PC-3 (cell line): ENCODE measurements at regions not wholly inside any gene's neighbourhood (a gene's known extent, or its start where the extent isn't known, plus 50 kb on each side); places are given as distances from the start of the nearest gene placed in this dataset.

Experiments
- ATAC-seq: fragments of 200-7000 bp; cut with Tn5 transposase; 2 replicates; pipeline ENCODE4 v1.9.1; 2020; ENCODE audit warnings: mild to moderate bottlenecking, moderate library complexity
- BruUV-seq: library from RNA; stranded (reverse); fragments of 400-500 nt; replicated peaks from 2 replicates; lab custom pipeline; 2021; lab: Mats Ljungman, UMichigan
- CTCF ChIA-PET: fragments of 300-600 bp; sonication (Branson Sonifier 250); formaldehyde crosslinking; loops from one replicate; lab custom pipeline; 2022; ENCODE audit warnings: antibody characterized with exemption; lab: Charles Lee
- POLR2A ChIA-PET: fragments of 300-600 bp; sonication (Branson Sonifier 250); formaldehyde crosslinking; loops from one replicate; lab custom pipeline; 2022; ENCODE audit warnings: antibody characterized with exemption; ENCODE audit not compliant: unreplicated experiment; lab: Charles Lee
- DNase-seq: peaks from one replicate; pipeline ENCODE4 v3.0.0-alpha.2; 2015
- H2AFZ ChIP-seq: fragments of 300-600 bp; sonication (generic); 2 replicates; pipeline ENCODE4 v1.6.0; 2016; ENCODE audit warnings: antibody characterized with exemption, low read length
- H3F3A ChIP-seq: fragments of 300-600 bp; sonication (generic); one replicate; pipeline ENCODE4 v1.6.0; 2017; ENCODE audit warnings: antibody characterized with exemption, low read length, control low read depth, mild to moderate bottlenecking; ENCODE audit not compliant: unreplicated experiment
- H3K27ac ChIP-seq: fragments of 300-600 bp; sonication (generic); 2 replicates; pipeline ENCODE4 v1.5.1; 2016; ENCODE audit warnings: mild to moderate bottlenecking, low read length
- H3K27me3 ChIP-seq: fragments of 300-600 bp; sonication (generic); 2 replicates; pipeline ENCODE4 v1.6.1; 2016; ENCODE audit warnings: low read length, mixed read lengths
- H3K36me3 ChIP-seq: fragments of 300-600 bp; sonication (generic); 2 replicates; pipeline ENCODE4 v1.6.1; 2016; ENCODE audit warnings: low read depth, mixed run types, low read length, mixed read lengths
- H3K4me1 ChIP-seq: fragments of 300-600 bp; sonication (generic); 2 replicates; pipeline ENCODE4 v1.5.1; 2016; ENCODE audit warnings: low read length; ENCODE audit not compliant: insufficient read depth
- H3K4me2 ChIP-seq: fragments of 300-600 bp; sonication (generic); 2 replicates; pipeline ENCODE4 v1.6.0; 2016; ENCODE audit warnings: low read length
- H3K4me3 ChIP-seq: fragments of 300-600 bp; sonication (generic); 2 replicates; pipeline ENCODE4 v1.5.1; 2016; ENCODE audit warnings: mild to moderate bottlenecking, low read length, mixed read lengths
- H3K79me2 ChIP-seq: fragments of 300-600 bp; sonication (generic); 2 replicates; pipeline ENCODE4 v1.6.1; 2017; ENCODE audit warnings: low read length, mixed read lengths
- H3K9ac ChIP-seq: fragments of 300-600 bp; sonication (generic); 2 replicates; pipeline ENCODE4 v1.6.0; 2016; ENCODE audit warnings: mild to moderate bottlenecking, low read length
- H3K9me2 ChIP-seq: fragments of 300-600 bp; sonication (generic); replicated peaks from 2 replicates; pipeline ENCODE4 v1.6.1; 2016; ENCODE audit warnings: mixed run types, low read length, mixed read lengths
- H3K9me3 ChIP-seq: fragments of 300-600 bp; sonication (generic); 2 replicates; pipeline ENCODE4 v1.6.1; 2016; ENCODE audit warnings: low read length, mixed read lengths
- H4K20me1 ChIP-seq: fragments of 300-600 bp; sonication (generic); 2 replicates; pipeline ENCODE4 v1.6.1; 2016; ENCODE audit warnings: low read length, mixed read lengths
- EZH2 ChIP-seq: fragments of 300-600 bp; sonication (generic); IDR thresholded peaks from one replicate; pipeline ENCODE4 v1.6.1; 2017; ENCODE audit warnings: antibody characterized with exemption, mild to moderate bottlenecking, low read length; ENCODE audit not compliant: unreplicated experiment
- EZH2phosphoT487 ChIP-seq: fragments of 300-600 bp; sonication (generic); IDR thresholded peaks from 2 replicates; pipeline ENCODE4 v1.6.1; 2018; ENCODE audit warnings: mild to moderate bottlenecking, antibody characterized with exemption, low read length, borderline replicate concordance
- intact Hi-C: fragments of 100-400 bp; cut with micrococcal nuclease; formaldehyde crosslinking; loops from 2 replicates; pipeline ENCODE4 v1.9.0; 2023
- TF ChIP-seq, protein P1 (sequence below): fragments of 300-600 bp; sonication (generic); conservative IDR thresholded peaks from 2 replicates; pipeline ENCODE4 v1.5.1; 2017; ENCODE audit warnings: antibody characterized with exemption, low read depth, mild to moderate bottlenecking, low read length

DNA sequence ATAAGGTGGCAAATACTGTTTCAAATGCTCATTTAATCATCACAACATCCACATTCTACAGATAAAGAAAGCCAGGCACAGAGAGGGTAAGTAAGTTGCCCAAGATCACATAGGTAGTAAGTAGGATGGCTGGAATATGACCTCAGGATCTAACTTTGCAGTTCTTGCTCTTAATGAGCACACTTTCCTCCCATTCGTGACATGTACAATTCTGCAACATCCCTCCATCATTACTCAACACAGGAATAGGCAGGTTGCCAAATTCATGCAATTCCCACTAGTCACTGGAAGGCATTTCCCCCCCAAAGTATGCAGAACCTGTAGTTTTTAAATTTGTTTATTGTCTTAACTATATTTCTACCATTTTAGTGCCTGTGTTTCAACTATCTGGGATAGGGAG, 109.2 kb downstream of the OLFM4 start:
- Histone ChIP-seq H3K9me3 (no peaks in the 10 kb centered on the region), H3K27me3 (no peaks in the 10 kb centered on the region), H3K4me3 (no peak overlapping the region), H3K79me2 (no peaks in the 10 kb centered on the region), H3K4me2 (no peak overlapping the region), H3K4me1 (no peaks in the 10 kb centered on the region), H3K27ac (no peak overlapping the region), H3F3A (no peaks in the 10 kb centered on the region), H2AFZ (no peak overlapping the region), H3K9ac (no peak overlapping the region), H4K20me1 (no peaks in the 10 kb centered on the region), H3K36me3 (no peaks in the 10 kb centered on the region), H3K9me2 (no peaks in the 10 kb centered on the region)
- ATAC-seq (no peak), DNase-seq (peak; percentile 4)
- POLR2A ChIA-PET: no interaction called here
- CTCF ChIA-PET: no interaction called here
- TF ChIP-seq EZH2phosphoT487 (no peak), EZH2 (no peak)
- TF ChIP-seq, protein P1, sequence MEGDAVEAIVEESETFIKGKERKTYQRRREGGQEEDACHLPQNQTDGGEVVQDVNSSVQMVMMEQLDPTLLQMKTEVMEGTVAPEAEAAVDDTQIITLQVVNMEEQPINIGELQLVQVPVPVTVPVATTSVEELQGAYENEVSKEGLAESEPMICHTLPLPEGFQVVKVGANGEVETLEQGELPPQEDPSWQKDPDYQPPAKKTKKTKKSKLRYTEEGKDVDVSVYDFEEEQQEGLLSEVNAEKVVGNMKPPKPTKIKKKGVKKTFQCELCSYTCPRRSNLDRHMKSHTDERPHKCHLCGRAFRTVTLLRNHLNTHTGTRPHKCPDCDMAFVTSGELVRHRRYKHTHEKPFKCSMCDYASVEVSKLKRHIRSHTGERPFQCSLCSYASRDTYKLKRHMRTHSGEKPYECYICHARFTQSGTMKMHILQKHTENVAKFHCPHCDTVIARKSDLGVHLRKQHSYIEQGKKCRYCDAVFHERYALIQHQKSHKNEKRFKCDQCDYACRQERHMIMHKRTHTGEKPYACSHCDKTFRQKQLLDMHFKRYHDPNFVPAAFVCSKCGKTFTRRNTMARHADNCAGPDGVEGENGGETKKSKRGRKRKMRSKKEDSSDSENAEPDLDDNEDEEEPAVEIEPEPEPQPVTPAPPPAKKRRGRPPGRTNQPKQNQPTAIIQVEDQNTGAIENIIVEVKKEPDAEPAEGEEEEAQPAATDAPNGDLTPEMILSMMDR: no peak
- intact Hi-C loops: no loop called here
- no TSS peak for BruUV-seq

DNA sequence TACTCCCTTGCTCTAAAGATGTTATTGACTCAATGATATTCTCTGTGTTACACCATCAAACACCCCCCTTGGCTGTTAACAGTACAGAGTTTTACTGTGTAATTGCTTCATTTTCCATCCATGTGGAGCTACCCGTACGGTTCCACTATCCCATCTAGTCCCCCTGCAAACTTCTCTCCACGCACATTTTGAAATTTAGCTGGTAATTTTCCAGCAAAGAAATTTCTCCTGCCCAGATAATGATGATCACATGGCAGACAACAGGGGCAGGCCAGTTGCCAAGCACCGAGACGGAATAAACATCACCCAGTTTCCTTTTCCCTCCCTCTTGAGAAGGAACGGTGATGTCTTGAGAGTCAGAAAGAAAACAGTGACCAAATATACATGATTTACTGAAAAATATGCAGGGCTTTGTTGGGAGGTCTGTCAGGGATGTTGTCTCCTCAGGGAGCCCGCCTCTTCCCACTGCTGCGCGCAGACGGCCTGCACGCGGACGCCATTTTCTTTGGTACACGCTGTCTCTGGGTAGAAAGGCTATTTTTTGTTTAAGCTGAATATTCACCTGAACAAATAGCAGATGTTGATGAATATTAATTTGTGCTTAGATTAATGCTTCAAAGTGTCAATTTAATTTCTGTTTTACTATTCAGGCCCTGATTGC, 109.9 kb downstream of the OLFM4 start:
- DNase-seq (no peak), ATAC-seq (no peak)
- H3K27ac ChIP-seq: no peak overlapping the region
- H3K9ac ChIP-seq: no peak overlapping the region
- no peaks in the 10 kb centered on the region for H3K9me2 ChIP-seq
- no peaks in the 10 kb centered on the region for H3K9me3 ChIP-seq
- H3K79me2 ChIP-seq: no peaks in the 10 kb centered on the region
- ChIA-PET POLR2A (no interaction called here), CTCF (no interaction called here)
- no peaks in the 10 kb centered on the region for H3F3A ChIP-seq
- no peaks in the 10 kb centered on the region for H4K20me1 ChIP-seq
- H2AFZ ChIP-seq: no peak overlapping the region
- no peaks in the 10 kb centered on the region for H3K27me3 ChIP-seq
- H3K36me3 ChIP-seq: no peaks in the 10 kb centered on the region
- no peak for TF ChIP-seq EZH2phosphoT487
- TF ChIP-seq, protein P1: no peak
- no peak for TF ChIP-seq EZH2
- intact Hi-C loops: no loop called here
- no TSS peak for BruUV-seq
- H3K4me1 ChIP-seq: no peaks in the 10 kb centered on the region
- no peak overlapping the region for H3K4me2 ChIP-seq
- H3K4me3 ChIP-seq: no peak overlapping the region

DNA sequence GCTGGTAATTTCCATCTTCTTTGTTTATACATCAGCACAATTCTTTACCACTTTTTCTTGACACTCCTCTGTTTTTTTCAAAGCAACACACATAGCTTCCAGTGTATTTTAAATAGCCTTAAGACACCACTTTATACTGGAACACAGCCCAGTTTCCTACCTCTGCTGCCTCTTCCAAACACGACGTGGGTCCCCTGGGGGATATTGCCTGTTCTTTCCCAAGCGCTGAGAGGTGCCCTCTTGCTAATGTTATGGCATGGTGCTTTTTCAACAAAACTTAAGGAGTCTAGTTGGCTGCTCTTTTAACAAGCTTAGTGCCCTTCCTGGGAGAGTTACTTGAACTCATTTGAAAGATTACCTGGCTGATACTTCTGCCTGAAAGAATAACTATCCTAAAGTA, 112.7 kb downstream of the OLFM4 start:
- Histone ChIP-seq H2AFZ (no peak overlapping the region), H3K27ac (no peak overlapping the region), H3K4me2 (no peak overlapping the region), H3K9me3 (no peaks in the 10 kb centered on the region), H3K27me3 (no peaks in the 10 kb centered on the region), H3F3A (no peaks in the 10 kb centered on the region), H3K79me2 (no peaks in the 10 kb centered on the region), H3K9me2 (no peaks in the 10 kb centered on the region), H3K9ac (no peak overlapping the region), H3K4me1 (no peaks in the 10 kb centered on the region), H3K4me3 (no peak overlapping the region), H3K36me3 (no peaks in the 10 kb centered on the region), H4K20me1 (no peaks in the 10 kb centered on the region)
- TF ChIP-seq, protein P1: no peak
- TF ChIP-seq EZH2phosphoT487 (no peak), EZH2 (no peak)
- no peak for DNase-seq
- no peak for ATAC-seq
- intact Hi-C loops: no loop called here
- POLR2A ChIA-PET: no interaction called here
- BruUV-seq: no TSS peak
- CTCF ChIA-PET: no interaction called here
